HG02981 (cell line): ENCODE measurements at regions not wholly inside any gene's neighbourhood (a gene's known extent, or its start where the extent isn't known, plus 50 kb on each side); places are given as distances from the start of the nearest gene placed in this dataset.

Experiments used
- ATAC-seq: cut with Tn5 transposase; IDR thresholded peaks from one replicate; pipeline ENCODE4 v1.9.1; 2021; ENCODE audit warnings: mild to moderate bottlenecking, moderate library complexity; ENCODE audit not compliant: unreplicated experiment

DNA sequence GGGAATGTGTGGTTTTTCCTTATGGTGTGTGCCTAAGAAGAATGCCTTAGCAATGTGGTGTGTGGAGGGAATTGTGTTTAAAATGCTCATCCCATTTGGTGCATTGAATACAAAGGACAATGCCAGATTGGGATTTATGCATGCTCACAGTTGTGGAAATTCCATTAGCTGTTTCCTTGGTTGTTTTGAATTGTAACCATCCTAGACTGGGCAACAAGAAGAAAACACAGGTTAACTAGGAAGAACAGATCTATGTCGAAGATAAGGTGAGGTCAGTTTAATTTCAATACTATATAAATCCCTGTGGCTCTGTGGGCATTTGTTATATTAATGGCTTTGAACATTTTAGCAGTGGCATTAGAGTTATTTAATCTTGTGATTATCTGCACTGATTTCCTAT lies 266.8 kb downstream of the MAT2B start:
- ATAC-seq, result no peak

GRCh38 chr5:163772644-163773043 lies 267.2 kb downstream of the MAT2B start:
- ATAC-seq, result no peak

- ATAC-seq, result no peak
These were observed 267.8 kb downstream of the MAT2B start for GRCh38 chr5:163773226-163773625.

DNA sequence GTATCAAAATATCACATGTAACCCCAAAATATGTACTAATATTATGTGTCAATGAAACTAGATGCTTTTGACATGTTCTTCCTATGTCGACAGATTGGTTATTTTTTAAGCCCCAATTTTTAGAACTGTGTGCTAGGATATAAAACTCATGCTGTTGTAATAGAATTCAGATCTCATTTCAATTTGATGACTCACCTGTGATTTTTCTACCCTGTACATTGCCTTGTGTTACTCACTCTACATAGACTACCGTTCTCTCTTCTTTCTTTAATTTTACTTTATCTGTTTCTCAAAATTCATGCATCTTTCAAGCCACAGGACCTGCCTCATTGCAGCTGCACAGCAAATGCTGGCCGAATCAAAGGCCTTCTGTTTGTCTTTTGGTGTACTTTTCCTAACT lies 284.5 kb downstream of the MAT2B start:
- no peak for ATAC-seq

DNA sequence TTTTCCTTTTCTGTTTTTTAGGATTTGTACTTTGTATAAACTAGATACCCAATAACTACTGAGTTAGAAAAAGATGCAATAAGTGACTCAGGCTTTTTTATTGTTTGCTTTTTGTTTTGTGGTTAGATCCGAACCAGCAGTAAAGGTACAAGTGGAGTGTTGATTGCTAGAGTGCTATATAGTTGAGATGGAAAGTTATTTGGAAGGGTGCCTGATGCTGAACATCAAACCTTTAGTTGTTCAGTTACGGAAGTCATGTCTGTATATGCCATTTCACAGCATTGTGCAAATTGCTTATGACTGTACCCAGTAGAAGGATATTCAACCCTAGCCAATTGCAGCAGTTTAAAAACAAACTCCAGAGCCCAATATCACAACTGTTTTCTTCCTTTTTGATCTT lies 285.1 kb downstream of the MAT2B start:
- ATAC-seq, result no peak

- ATAC-seq, result no peak
These were observed 289.6 kb downstream of the MAT2B start for GRCh38 chr5:163794993-163795392.

DNA sequence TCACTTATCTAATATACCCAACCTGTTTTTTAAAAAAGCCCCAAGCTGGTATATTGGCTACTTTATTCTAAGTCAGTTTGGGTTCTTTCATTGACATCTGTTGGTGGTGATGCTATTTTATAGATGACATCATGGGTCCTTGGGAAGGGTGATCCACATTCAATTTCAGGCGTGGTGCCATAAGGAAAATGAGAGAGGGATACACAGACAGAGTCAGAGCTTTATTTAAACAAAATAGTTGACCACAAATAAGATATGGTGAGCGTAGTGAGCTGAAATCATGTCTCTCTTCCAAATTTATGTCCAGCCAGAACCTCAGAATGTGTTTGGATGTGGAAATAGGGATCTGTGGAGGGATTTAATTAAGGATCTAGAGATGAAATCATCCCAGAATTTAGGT lies 302.4 kb downstream of the MAT2B start:
- no peak for ATAC-seq

DNA sequence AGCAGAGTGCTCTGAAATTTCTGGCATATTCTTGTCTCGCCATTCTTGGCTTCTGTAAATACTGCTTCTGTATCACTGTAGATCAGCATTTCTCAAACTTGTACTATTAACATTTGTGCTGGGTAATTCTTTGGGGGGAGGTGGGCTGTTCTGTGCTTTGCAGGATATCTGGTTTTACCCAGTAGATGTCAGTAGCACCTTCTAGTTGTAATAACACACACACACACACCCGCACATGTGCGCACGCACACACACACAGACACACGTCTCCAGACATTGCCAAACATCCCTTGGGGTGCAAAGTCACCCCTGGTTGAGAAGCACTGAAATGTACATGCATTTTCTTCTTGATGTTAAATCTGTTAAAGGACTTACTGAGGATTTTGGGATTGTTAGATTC lies 304.1 kb downstream of the MAT2B start:
- ATAC-seq, result no peak

DNA sequence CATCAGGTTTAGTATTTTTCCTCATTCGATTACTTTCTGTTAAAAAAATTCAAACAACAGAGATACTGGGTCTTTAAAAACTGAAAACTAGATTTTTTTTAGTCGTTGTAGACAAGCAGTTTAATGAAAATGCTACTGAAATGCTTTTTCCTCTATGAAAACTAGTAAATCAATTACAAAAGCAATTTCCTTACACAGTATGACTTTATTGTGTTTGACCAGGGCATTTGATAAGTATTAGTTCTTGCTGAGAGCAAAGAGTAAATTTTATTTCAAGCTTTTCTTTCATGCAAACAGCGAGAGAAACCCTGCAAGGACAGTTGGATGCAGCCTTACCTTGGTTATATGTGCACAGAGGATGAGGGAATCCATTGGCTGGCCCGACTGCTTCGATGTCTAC lies 308.5 kb downstream of the MAT2B start:
- no peak for ATAC-seq

DNA sequence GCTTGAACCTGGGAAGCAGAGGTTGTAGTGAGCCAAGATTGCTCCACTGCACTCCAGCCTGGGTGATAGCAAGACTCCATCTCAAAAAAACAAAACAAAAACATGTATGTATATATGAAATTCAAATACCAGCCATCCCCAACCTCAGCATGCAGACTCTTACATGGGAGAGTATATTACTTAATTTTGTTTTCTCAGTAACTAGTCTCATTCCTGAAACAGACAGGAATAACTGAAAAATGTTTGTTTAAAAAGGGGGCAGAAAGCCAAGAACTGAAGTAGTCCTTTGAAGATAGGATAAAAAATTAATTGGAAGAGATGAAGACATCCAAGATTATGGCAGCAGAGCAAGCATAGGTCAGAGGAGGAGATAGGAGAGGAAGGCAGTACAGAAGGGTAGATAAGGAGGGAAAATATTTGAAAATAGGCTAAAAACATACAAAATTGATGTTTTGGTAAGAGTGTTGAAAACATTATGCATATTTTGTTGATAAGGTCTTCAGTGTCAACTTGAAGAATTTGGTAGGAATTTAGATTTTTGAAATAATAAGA lies 309.9 kb downstream of the MAT2B start:
- no peak for ATAC-seq

- no peak for ATAC-seq
These were observed 315.7 kb downstream of the MAT2B start for GRCh38 chr5:163821142-163821541.

DNA sequence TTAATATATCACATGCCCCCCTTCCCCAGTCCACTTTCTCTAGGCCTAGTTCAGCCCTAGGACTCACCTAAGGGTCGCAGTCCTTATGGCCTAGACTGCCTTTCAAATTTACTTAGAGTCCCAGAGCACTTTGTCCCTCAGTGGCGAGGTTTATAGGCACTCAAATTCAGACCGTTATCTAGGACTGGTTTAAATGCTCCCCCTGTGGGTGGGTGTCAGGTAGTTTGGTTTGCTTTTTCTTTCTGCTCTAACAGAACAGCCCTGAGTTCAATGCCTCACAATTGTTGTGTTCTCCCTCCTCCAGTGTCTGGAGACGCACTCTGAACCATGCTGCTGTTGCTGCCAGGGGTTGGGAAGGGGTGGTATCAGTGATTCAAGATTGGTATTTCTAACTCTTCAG lies 317.1 kb downstream of the MAT2B start:
- no peak for ATAC-seq

- ATAC-seq, result no peak
These were observed 320.2 kb downstream of the MAT2B start for GRCh38 chr5:163825661-163826060.

- ATAC-seq, result no peak
These were observed 320.8 kb downstream of the MAT2B start for GRCh38 chr5:163826201-163826600.

DNA sequence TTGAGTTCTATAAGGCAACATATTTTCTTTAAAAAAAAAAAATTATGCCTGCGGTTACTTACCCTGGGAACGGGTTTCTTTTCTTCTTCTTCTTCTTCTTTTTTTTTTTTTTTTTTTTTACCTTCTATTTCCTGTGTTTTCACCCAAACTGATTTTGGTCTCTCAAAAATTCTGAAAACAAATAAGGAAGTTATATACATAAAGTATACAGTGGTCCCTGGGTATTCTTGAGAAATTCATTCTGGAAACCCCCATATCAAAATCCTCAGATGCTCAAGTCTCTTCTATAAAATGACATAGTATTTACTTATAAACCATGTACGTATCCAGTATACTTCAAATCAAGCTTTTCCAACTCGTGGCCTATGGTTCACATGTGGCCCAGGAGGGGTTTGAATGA lies 326.7 kb downstream of the MAT2B start:
- no peak for ATAC-seq

DNA sequence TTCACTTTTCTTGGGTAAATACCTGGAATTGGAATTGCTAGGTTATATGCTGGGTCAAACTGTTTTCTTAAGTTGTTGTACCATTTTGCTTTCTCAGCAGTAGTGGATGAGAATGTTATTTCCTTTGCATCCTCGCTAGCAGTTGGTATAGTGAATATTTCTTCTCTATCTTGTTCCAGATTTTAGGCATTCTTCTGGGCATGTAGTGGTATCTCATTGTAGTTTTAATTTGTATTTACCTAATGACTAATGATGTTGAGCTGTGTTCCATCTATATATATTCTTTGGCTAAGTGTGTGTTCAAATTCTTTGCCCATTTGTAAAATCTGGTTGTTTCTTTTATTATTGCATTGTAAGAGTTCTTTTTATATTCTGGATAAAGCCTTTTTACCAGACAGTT lies 333.3 kb downstream of the MAT2B start:
- no peak for ATAC-seq

DNA sequence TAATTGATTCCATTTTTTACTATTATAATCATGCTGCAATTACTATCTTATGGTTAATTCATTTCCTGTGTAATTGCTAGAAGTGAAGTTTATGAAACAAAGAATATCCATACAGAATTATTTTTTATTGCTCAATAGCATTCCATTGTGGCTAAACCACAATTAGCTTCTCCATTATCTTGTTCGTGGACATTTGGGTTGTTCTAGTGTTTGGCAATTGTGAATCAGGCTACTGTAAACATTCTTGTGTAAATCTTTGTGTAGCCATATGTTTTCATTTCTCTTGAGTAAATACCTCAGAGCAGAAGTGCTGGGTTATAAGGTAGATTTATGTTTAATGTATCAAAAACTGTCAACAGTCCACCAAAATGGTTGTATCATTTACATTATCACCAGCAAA lies 341.1 kb downstream of the MAT2B start:
- ATAC-seq, result no peak

- no peak for ATAC-seq
These were observed 350.3 kb downstream of the MAT2B start for GRCh38 chr5:163855754-163856153.

DNA sequence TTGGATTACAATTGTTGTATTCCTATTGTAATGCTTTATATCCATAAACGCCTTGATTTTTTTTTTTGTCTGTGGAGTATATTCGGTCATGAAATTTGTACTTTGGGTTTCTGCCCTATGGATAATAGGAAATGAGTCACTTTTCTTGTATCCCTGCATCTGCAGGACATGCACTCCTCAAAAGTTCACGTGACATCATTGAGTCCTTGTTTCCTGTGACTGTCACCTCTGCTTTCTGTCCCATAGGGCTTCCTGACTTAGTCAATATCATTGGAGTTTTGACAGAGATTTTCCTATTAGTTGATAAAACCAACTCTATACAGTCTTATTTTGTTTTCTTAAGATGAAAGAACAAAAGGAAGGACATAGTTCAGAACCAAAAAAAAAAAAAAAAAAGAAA lies 356.3 kb downstream of the MAT2B start:
- no peak for ATAC-seq

- no peak for ATAC-seq
These were observed 361.9 kb downstream of the MAT2B start for GRCh38 chr5:163867324-163867723.

GRCh38 chr5:163867738-163868137 lies 362.3 kb downstream of the MAT2B start:
- no peak for ATAC-seq

DNA sequence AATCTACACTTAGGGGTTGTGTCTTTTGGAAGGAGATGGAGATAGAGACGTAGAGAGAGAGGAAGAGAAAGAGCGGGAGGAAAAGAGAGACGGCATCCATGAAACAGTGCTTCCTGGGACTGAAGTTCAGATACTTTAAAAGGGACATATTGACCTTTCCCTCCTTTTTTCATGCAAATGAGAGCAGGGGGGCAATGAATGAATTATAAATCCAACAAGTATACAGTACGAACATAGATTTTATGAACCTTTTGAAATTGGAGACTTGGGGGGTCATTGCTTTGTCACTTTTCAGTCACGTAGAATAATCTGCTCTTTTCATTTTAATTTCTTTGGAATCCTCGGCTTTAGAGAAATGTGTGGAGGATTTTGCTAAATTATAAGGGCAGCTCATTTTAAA lies 364.2 kb downstream of the MAT2B start:
- ATAC-seq, result no peak

DNA sequence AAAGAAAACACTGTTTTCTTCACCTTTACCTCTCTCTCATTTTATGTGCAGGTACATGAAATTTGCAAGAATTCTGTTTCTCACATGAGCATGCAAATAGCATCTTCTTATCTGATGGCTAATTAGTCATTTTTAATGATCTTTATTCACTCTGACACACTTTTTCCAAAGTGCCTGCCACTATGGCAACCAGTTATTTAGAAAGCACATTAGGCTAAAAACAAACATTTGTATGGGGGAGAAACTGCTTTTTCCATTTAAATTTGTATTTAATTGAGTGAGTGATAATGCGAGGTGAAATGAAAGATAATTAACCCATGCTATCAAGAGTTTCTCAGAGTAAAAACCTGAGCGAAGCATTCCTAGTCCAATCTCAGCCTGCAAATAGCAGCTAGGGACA lies 365.0 kb downstream of the MAT2B start:
- no peak for ATAC-seq

DNA sequence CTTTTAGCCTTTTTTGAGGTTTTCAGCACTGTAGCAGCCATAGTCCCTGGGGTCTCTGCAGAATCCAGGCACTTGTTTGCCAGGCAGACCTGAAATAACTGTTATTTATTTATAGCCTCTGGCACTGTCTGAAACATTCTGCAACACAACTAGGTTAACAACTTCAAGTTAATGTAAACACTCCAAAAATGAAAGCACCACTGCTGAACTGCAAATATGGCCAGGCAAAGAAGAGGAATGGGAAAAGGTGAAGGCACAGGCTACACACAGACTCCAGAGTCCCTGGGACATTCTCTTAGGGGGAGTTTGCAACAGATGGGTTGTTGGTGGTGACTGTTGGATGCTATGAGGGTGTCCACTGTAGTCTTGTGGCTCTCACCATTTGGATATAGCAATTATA lies 369.0 kb downstream of the MAT2B start:
- no peak for ATAC-seq
